ENCODE measurements at regions not wholly inside any gene's neighbourhood (a gene's known extent, or its start where the extent isn't known, plus 50 kb on each side); places are given as distances from the start of the nearest gene placed in this dataset.

DNA sequence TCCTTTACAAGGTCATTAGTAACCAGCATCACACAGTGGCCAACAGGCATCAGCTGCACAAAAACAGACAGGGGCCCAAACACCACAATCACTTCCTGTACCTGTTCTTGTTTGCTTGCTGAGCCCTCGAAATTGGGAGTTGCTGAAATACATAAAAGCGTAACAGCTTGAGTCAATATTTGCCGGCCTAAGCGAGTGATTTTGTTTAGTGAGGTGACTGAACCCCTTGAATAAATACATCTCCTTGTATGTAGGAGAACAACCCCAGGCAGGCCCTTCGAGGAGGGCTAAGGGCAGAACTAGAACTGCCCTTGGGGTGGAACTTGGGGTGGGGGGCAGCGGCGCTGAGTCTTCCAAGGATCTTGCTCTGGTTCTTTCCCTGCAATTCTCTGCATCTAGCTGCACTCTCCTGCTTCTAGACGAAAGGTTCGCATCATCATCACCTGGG is 502.5 kb downstream of the RASEF start:
- H3K4me3 ChIP-seq (ENCODE audit: low read depth, low read length), result no peak overlapping the region
- TF ChIP-seq, protein P1, sequence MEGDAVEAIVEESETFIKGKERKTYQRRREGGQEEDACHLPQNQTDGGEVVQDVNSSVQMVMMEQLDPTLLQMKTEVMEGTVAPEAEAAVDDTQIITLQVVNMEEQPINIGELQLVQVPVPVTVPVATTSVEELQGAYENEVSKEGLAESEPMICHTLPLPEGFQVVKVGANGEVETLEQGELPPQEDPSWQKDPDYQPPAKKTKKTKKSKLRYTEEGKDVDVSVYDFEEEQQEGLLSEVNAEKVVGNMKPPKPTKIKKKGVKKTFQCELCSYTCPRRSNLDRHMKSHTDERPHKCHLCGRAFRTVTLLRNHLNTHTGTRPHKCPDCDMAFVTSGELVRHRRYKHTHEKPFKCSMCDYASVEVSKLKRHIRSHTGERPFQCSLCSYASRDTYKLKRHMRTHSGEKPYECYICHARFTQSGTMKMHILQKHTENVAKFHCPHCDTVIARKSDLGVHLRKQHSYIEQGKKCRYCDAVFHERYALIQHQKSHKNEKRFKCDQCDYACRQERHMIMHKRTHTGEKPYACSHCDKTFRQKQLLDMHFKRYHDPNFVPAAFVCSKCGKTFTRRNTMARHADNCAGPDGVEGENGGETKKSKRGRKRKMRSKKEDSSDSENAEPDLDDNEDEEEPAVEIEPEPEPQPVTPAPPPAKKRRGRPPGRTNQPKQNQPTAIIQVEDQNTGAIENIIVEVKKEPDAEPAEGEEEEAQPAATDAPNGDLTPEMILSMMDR (IDR thresholded peaks at IDR 0.05; ENCODE audit: insufficient read depth, low read depth, low read length), result no peak
- no peak for DNase-seq (ENCODE audit: low read depth)

DNA sequence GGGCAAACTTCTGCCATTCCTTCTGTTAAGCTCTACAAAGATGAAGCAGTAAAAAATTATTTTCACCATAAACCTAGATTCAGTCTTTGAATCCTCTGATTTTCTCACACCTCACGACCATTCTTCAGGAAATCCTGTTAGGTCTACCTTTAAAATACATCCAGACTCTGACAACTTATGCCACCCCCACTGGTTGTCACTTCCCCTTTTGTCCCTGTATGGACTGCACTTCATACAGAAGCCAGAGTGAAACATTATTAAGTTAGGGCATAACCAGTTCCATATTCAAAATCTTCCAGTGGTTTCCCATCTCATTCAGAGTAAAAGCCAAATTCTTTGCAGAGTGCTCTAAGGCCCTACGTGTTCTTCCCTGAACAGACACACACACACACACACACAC is 499.8 kb downstream of the RASEF start:
- no peak for DNase-seq (ENCODE audit: low read depth)
- no peak overlapping the region for H3K4me3 ChIP-seq (ENCODE audit: low read depth, low read length)
- TF ChIP-seq, protein P1 (IDR thresholded peaks at IDR 0.05; ENCODE audit: insufficient read depth, low read depth, low read length), result no peak

DNA sequence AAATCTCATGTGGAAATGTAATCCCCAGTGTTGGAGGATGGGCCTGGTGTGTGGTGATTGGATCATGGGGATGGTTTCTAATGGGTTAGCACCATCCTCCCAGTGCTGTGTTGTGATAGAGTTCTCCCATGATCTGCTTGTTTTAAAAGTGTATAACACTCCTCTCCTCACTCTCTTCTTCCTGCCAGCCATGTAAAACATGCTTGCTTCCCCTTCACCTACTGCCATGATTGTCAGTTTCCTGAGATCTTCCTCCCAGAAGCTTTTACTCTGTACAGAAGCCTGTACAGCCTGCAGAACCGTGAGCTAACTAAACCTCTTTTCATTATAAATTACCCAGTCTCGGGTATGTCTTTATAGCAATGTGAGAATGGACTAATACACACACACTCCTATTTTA is 499.1 kb downstream of the RASEF start:
- no peak overlapping the region for H3K4me3 ChIP-seq (ENCODE audit: low read depth, low read length)
- DNase-seq (ENCODE audit: low read depth), result no peak
- TF ChIP-seq, protein P1 (IDR thresholded peaks at IDR 0.05; ENCODE audit: insufficient read depth, low read depth, low read length), result no peak

DNA sequence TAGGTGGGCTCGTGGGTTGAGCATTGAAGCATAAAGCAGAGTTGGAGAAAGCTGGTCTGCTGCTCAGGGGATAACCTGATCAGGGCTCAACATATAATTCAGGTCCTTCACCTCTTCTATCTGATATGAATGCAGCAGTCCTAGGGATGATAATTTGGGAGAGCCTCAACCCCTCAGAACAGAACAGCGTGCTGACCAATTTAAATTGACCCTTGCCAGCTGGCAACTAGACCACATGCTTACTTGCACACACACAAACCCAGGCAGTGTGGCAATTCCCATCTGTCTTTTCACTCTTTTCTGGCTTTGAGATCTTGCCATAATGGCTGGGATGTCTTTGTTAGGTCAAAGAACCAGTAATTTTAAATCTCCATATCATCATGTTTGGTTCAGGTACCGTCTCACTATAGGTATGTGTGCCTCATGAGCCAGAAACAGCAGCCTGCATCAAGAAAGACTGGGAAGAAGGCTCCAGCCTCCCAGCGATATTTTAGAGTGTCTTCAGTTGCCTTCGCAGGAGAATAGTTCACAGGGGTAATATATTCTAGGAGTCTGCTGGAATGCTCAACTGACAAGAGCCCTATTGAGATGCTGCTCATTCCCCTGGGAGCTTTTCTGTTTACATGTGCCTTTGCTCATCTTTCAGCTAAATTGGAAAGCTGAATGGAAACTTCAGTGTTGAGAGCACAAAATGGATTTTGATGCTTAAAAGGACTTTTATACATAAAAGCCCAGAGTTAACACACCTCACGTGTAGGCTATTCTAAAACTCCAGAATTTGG is 497.6 kb downstream of the RASEF start:
- DNase-seq (ENCODE audit: low read depth), result no peak
- no peak overlapping the region for H3K4me3 ChIP-seq (ENCODE audit: low read depth, low read length)
- TF ChIP-seq, protein P1 (IDR thresholded peaks at IDR 0.05; ENCODE audit: insufficient read depth, low read depth, low read length), result no peak

DNA sequence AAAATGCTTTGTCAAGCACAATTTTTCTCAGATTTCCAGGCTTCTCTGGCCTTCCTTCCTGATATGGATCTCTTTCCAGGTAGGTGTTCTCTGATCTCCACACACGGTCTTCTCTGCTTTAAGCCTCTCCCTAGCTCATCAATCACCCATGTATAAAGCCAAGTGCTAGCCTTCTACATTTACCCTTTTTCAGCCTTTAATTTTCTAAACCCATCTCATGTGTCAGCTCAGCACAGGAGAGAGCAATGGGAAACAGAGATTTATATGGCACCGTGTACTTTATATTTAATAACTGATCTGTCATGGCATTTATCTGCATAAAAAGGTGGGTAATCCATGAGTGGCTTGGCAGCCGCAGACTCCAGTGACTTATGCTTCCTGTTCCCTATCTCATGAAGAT is 495.0 kb downstream of the RASEF start:
- TF ChIP-seq, protein P1 (IDR thresholded peaks at IDR 0.05; ENCODE audit: insufficient read depth, low read depth, low read length), result no peak
- no peak overlapping the region for H3K4me3 ChIP-seq (ENCODE audit: low read depth, low read length)
- no peak for DNase-seq (ENCODE audit: low read depth)

DNA sequence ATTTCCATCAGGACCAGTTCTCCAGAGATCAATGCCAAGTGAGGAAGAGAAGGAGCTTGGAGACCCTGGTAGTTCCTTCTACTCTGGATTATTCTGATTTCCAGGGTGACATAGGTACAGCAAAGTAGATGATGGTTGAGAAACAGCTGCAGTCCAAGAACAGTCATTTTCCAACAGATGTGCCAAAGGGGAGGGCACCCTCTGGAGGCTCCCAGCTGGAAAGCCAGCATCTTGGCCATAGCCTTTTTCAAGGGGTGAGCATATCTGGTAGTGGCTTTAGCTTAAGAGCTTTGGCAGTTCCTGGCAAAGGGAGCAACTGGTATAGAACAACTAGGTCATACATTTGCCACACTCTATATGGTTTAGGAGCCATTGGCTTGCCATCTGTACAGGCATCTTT is 492.7 kb downstream of the RASEF start:
- H3K4me3 ChIP-seq (ENCODE audit: low read depth, low read length), result no peak overlapping the region
- no peak for DNase-seq (ENCODE audit: low read depth)
- TF ChIP-seq, protein P1 (IDR thresholded peaks at IDR 0.05; ENCODE audit: insufficient read depth, low read depth, low read length), result no peak

DNA sequence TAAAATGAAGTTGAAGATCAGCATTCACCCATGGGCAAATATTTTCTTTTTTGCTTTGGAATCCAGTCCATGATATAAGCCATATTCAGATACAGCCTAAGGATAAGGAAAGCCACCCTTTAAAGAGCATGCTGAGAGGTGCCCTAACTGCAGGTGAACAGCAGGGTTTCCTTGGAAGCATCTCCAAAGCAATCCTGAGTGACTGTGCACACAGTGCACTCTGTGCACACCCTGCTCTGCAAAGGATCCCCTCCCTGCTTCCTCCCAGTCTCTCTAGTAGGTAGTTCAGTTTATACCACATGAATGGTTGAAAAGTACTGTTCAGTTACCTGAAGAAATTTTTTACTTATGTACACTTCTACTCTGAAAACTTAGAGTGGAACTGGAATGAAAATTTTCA is 491.4 kb downstream of the RASEF start:
- no peak overlapping the region for H3K4me3 ChIP-seq (ENCODE audit: low read depth, low read length)
- TF ChIP-seq, protein P1 (IDR thresholded peaks at IDR 0.05; ENCODE audit: insufficient read depth, low read depth, low read length), result no peak
- DNase-seq (ENCODE audit: low read depth), result no peak

All from fibroblast of villous mesenchyme (primary cell).